ENCODE measurements at regions not wholly inside any gene's neighbourhood (a gene's known extent, or its start where the extent isn't known, plus 50 kb on each side); places are given as distances from the start of the nearest gene placed in this dataset.

DNA sequence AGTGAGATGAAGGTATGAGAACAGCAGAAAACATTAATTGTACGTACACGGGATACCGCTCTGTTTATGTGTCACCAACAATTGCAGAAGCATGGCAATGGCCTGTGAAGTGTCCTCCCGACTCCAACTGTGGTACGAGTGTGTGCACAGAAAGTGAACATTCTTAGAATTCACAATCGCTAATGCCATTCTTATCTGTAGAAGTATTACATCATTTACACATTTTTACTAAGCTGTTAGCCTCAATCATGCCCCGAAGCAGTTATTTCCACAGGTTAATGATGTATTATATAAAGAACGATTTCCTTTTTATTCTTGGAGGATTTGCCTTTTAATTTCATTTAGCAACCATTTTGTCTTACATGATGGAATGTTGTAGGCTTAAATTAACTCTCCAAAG, 103.4 kb downstream of the EVX1 start:
- TF ChIP-seq EZH2 (IDR thresholded peaks at IDR 0.05; ENCODE audit: insufficient read depth, poor library complexity, severe bottlenecking) (no peak), EZH2phosphoT487 (IDR thresholded peaks at IDR 0.05; ENCODE audit: insufficient read depth, low read depth) (no peak)

Data from GM23248 (cell line).